ENCODE measurements at regions not wholly inside any gene's neighbourhood (a gene's known extent, or its start where the extent isn't known, plus 50 kb on each side); places are given as distances from the start of the nearest gene placed in this dataset.

DNA sequence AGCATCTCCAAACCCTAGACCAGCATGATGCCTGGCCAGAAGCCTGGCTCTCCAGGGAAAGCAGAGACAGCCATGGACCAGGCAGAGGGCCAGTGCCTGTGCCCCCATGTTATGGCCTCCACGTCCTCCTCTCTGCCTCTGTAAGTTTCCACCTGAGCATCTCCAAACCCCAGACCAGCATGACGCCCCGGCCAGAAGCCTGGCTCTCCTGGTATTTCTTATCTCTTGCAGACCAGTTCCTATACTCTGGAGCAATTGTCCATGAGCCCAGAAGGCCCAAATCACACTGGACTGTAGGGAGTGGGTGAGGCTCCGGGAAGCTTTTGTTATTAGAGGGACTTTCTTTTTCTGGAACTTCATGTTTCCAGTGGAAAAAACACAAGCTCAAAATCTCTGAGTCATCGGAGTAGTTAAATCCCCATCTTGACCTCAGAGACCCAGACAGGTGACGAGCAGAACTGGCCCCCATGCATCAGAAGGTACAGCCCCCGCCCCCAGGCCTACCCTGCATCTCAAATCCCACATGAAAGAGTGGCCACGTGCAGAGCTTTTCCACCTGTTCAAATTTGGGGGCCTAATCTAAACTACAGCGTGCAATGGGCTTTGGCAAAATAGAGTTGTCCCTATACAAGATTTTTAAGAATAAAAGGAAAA lies 110.2 kb upstream of the FOXQ1 start:
- TF ChIP-seq POLR2AphosphoS5 (IDR thresholded peaks at IDR 0.05; ENCODE audit: low read length) (no peak), NFXL1 (IDR thresholded peaks at IDR 0.05; ENCODE audit: borderline replicate concordance) (no peak), SREBF2 (IDR thresholded peaks at IDR 0.05; ENCODE audit: low read length) (no peak), RAD21 (IDR thresholded peaks at IDR 0.05; ENCODE audit: insufficient read depth, low read depth, low read length) (no peak), MLLT1 (IDR thresholded peaks at IDR 0.05) (no peak), TCF3 (IDR thresholded peaks at IDR 0.05; ENCODE audit: borderline replicate concordance, insufficient read depth, low read depth, low read length) (no peak), SRF (IDR thresholded peaks at IDR 0.05; ENCODE audit: low read depth in 2 of 2, low read length in 2 of 2) (no peak), MTA3 (IDR thresholded peaks at IDR 0.05; ENCODE audit: borderline replicate concordance, low read length) (no peak), KDM1A (IDR thresholded peaks at IDR 0.05; ENCODE audit: borderline replicate concordance) (no peak), MTA2 (IDR thresholded peaks at IDR 0.05; ENCODE audit: low read depth) (no peak), POLR2A (IDR thresholded peaks at IDR 0.05; ENCODE audit: low read depth, low read length) (no peak), EP300 (IDR thresholded peaks at IDR 0.05; ENCODE audit: borderline replicate concordance in 1 of 2, control insufficient read depth in 1 of 2, low read depth in 2 of 2, low read length in 2 of 2) (no peak)
- TF ChIP-seq, protein P1, sequence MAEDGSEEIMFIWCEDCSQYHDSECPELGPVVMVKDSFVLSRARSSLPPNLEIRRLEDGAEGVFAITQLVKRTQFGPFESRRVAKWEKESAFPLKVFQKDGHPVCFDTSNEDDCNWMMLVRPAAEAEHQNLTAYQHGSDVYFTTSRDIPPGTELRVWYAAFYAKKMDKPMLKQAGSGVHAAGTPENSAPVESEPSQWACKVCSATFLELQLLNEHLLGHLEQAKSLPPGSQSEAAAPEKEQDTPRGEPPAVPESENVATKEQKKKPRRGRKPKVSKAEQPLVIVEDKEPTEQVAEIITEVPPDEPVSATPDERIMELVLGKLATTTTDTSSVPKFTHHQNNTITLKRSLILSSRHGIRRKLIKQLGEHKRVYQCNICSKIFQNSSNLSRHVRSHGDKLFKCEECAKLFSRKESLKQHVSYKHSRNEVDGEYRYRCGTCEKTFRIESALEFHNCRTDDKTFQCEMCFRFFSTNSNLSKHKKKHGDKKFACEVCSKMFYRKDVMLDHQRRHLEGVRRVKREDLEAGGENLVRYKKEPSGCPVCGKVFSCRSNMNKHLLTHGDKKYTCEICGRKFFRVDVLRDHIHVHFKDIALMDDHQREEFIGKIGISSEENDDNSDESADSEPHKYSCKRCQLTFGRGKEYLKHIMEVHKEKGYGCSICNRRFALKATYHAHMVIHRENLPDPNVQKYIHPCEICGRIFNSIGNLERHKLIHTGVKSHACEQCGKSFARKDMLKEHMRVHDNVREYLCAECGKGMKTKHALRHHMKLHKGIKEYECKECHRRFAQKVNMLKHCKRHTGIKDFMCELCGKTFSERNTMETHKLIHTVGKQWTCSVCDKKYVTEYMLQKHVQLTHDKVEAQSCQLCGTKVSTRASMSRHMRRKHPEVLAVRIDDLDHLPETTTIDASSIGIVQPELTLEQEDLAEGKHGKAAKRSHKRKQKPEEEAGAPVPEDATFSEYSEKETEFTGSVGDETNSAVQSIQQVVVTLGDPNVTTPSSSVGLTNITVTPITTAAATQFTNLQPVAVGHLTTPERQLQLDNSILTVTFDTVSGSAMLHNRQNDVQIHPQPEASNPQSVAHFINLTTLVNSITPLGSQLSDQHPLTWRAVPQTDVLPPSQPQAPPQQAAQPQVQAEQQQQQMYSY (CRISPR knock-in tag; IDR thresholded peaks at IDR 0.05), result no peak
- TF ChIP-seq, protein P2, sequence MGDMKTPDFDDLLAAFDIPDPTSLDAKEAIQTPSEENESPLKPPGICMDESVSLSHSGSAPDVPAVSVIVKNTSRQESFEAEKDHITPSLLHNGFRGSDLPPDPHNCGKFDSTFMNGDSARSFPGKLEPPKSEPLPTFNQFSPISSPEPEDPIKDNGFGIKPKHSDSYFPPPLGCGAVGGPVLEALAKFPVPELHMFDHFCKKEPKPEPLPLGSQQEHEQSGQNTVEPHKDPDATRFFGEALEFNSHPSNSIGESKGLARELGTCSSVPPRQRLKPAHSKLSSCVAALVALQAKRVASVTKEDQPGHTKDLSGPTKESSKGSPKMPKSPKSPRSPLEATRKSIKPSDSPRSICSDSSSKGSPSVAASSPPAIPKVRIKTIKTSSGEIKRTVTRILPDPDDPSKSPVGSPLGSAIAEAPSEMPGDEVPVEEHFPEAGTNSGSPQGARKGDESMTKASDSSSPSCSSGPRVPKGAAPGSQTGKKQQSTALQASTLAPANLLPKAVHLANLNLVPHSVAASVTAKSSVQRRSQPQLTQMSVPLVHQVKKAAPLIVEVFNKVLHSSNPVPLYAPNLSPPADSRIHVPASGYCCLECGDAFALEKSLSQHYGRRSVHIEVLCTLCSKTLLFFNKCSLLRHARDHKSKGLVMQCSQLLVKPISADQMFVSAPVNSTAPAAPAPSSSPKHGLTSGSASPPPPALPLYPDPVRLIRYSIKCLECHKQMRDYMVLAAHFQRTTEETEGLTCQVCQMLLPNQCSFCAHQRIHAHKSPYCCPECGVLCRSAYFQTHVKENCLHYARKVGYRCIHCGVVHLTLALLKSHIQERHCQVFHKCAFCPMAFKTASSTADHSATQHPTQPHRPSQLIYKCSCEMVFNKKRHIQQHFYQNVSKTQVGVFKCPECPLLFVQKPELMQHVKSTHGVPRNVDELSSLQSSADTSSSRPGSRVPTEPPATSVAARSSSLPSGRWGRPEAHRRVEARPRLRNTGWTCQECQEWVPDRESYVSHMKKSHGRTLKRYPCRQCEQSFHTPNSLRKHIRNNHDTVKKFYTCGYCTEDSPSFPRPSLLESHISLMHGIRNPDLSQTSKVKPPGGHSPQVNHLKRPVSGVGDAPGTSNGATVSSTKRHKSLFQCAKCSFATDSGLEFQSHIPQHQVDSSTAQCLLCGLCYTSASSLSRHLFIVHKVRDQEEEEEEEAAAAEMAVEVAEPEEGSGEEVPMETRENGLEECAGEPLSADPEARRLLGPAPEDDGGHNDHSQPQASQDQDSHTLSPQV (IDR thresholded peaks at IDR 0.05), result no peak

All from GM12878 (cell line).